Astrocyte of the spinal cord (primary cell): ENCODE measurements at regions not wholly inside any gene's neighbourhood (a gene's known extent, or its start where the extent isn't known, plus 50 kb on each side); places are given as distances from the start of the nearest gene placed in this dataset.

ENCODE experiments used
- DNase-seq: peaks from one replicate; pipeline ENCODE4 v3.0.0; 2011; ENCODE audit warnings: low read depth, low spot score
- H3K4me3 ChIP-seq: 2 replicates; pipeline ENCODE4 v1.5.1; 2011; ENCODE audit warnings: low read depth, mild to moderate bottlenecking, low read length, moderate library complexity
- in situ Hi-C: cut with HindIII; loops from 2 replicates; pipeline ENCODE4 v1.10.0; 2017; ENCODE audit warnings: low sequenced_read_pairs
- TF ChIP-seq, protein P1 (sequence below): IDR thresholded peaks from 2 replicates; pipeline ENCODE4 v1.5.1; 2012; ENCODE audit warnings: low read depth, mild to moderate bottlenecking, low read length, inconsistent platforms

DNA sequence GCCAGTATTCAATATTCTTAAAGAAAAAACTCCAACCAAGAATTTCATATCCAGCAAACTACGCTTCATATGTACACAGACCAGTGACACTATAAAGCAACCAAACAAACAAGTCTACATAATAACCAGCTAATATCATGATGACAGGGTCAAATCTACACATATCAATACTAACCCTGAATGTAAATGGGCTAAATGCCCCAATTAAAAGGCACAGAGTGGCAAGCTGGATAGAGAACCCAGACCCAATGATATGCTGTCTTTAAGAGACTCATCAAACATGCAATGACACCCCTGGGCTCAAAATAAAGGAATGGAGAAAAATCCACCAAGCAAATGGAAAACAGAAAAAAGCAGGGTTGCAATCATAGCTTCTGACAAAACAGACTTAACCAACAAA is 218.1 kb upstream of the NFE2L3 start:
- DNase-seq: no peak
- TF ChIP-seq, protein P1, sequence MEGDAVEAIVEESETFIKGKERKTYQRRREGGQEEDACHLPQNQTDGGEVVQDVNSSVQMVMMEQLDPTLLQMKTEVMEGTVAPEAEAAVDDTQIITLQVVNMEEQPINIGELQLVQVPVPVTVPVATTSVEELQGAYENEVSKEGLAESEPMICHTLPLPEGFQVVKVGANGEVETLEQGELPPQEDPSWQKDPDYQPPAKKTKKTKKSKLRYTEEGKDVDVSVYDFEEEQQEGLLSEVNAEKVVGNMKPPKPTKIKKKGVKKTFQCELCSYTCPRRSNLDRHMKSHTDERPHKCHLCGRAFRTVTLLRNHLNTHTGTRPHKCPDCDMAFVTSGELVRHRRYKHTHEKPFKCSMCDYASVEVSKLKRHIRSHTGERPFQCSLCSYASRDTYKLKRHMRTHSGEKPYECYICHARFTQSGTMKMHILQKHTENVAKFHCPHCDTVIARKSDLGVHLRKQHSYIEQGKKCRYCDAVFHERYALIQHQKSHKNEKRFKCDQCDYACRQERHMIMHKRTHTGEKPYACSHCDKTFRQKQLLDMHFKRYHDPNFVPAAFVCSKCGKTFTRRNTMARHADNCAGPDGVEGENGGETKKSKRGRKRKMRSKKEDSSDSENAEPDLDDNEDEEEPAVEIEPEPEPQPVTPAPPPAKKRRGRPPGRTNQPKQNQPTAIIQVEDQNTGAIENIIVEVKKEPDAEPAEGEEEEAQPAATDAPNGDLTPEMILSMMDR: no peak
- H3K4me3 ChIP-seq: no peak overlapping the region
- in situ Hi-C loops: no loop called here

DNA sequence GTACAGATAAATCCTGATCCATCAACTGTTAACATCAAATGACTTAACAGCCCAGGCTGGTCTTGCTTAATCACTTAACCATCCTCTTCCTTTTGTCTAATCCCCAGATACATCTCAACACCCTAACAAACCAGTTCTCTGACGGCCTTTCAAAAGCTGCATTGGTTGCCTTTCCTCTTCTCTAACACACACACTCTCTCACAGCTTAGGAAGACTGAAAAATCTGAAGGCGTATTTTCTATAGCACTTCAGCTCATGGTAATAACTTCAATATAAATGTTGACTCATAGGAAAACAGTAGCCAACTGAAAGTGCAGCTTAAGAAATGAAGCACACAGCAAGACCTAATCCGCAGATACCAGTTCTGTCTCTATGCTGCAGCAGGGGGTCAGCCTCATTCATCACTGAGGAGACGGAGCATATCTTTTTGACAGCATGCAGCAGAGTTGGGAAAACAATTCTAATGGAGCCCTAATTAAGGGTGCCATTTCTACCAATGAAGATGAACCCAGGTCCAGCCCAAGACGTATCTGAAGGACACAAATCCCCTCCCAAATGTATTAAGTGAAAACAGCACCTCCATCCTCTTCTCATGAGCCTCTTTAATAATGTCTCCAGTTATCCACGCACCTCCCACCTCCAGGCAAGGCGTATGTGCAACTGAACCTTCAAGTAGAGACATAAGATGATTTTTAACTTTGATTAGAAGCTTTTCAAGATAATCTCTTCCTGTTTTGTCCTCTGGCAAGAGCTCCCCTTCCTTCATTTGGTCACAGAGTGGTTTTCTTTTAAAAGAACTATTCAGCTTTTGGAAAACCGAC is 211.7 kb upstream of the NFE2L3 start:
- no peak overlapping the region for H3K4me3 ChIP-seq
- TF ChIP-seq, protein P1: no peak

DNA sequence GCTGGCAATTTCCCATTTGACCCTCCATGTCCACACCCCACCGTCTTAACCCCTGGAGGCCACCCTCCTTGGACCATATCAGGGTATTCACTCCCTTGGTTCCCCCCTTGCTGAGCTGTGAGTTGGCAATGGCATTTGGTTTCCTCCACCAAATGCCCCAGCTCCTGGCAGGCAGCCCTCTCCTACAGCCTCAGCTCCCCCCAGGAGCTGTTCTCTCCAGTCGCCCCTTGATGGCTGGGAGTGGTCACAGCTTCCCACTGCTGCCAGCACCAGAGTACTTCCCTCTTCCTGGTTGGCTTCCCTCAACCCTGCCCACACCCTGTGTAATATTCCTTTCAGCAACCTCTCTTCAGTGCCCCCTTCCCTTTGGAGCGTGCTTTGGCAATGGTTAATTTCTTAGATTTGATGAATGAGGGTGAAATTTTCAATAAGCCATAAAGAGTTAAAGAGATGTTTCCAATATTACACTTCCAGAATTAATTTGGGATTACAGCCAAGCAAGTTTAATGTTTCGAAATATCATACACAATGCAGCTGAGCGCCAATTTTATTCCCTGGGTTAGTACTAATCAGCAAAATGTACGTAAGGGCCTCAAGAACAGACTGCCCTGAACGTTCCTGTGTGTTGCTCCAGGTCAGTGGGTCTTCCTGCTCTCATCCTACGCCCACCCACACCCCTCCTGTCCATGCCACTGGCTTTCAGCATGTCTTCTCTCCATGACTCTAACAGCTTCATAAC is 207.1 kb upstream of the NFE2L3 start:
- no peak overlapping the region for H3K4me3 ChIP-seq
- DNase-seq: no peak
- in situ Hi-C loops: no loop called here
- TF ChIP-seq, protein P1: no peak

More for the DNA sequence above, 211.7 kb upstream of the NFE2L3 start:
- in situ Hi-C loops: no loop called here
- DNase-seq: no peak

DNA sequence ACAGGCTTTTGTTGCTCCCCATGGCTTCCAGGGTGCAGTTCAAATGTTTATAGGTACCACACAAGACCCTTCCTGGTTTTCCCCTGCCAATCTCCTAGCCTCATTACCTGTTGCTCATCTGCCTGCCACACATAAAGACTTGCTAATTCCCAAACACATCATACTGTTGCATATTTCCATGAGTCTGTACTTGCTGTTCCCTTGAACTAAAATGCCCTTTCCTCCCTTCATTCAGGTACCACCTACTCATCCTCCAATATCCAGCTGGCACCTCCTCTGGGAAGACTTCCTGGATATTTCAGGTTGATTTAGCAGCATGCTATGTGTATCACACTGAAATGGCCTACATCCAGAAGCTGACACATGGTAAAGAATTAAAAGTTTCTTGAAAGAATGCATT is 206.4 kb upstream of the NFE2L3 start:
- no peak overlapping the region for H3K4me3 ChIP-seq
- no peak for DNase-seq
- TF ChIP-seq, protein P1: no peak
- in situ Hi-C loops: no loop called here

DNA sequence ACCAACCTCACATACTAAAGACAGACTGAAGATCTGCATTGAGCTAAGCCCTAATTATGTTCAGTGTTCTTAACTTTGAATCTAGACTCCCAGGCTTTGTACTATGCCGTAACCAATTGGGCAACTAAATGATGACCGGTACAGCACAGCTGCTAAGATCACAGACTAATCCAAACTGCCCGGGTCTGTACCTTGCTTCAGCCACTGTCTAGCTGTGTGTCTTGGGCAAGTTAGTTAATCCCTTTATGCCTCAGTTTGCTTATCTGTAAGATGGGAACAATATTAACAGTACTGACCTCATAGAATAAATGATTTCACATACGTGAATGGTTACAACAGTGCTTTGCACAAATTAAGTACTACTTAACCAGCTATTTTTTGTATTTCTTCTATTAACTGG is 205.8 kb upstream of the NFE2L3 start:
- DNase-seq: no peak
- in situ Hi-C loops: no loop called here
- H3K4me3 ChIP-seq: no peak overlapping the region
- TF ChIP-seq, protein P1: no peak

DNA sequence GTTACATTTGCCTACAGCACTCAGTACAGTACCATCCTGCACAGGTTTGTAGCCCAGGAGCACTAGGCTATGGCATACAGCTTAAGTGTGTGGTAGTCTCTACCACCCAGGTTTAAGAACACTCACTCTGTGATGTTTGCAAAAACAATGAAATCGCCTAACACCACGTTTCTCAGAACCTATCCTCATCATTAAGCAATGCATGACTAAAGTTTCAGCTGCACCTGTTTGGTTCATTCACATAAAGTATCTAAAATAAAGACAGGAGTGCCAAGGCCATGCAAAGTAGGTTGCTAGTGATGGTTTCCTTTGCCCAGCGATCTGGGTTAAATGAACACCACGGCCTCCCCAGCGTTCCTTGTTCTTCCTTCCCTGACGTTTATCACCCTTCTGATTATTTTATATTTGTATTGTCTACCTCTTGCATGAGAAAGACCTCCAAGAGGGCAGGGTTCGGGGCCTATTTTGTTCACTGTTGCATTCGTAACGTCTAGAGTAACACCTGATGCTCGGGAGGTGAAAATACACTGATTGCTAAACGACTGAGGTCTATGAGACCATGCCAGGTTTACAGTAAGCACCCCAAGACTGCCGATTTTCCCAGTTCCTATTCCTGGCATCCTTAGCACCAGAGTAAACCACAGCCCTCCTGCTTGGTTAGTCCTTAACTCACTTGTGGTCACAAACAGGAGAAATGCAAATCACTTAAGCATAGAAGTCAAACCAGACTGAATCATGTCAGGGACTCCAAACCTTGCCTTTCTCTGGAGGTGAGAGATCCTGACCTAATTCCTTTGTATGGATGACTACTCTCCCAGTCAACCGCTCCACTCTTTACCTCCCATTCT is 204.1 kb upstream of the NFE2L3 start:
- no peak for DNase-seq
- H3K4me3 ChIP-seq: no peak overlapping the region
- TF ChIP-seq, protein P1: no peak
- in situ Hi-C loops: no loop called here
